Left ventricle myocardium inferior (tissue), 1 donor: ENCODE measurements at regions not wholly inside any gene's neighbourhood (a gene's known extent, or its start where the extent isn't known, plus 50 kb on each side); places are given as distances from the start of the nearest gene placed in this dataset.
A peak's percentile ranks its signal among the peaks of the same experiment; 100 is the strongest.
"Not testable (repeated sequence)": the region's sequence is repeated elsewhere in the genome, so short reads cannot be mapped to it uniquely, and the experiment has no call there.

Experiments used
- DNase-seq: peaks from one replicate; pipeline ENCODE4 v3.0.0-alpha.2; 2020
- H3K27ac ChIP-seq: fragments of 200-600 bp; replicated peaks from 2 replicates; pipeline ENCODE4 v1.8.0; 2021
- H3K27me3 ChIP-seq: fragments of 200-600 bp; 2 replicates; pipeline ENCODE4 v1.8.0; 2021; ENCODE audit warnings: low read depth
- H3K36me3 ChIP-seq: fragments of 200-600 bp; 2 replicates; pipeline ENCODE4 v1.8.0; 2021
- H3K4me1 ChIP-seq: fragments of 200-600 bp; 2 replicates; pipeline ENCODE4 v1.8.0; 2021
- H3K4me3 ChIP-seq: fragments of 200-600 bp; 2 replicates; pipeline ENCODE4 v1.8.0; 2021; ENCODE audit warnings: mild to moderate bottlenecking, moderate library complexity
- H3K9me3 ChIP-seq: fragments of 200-600 bp; replicated peaks from 2 replicates; pipeline ENCODE4 v1.8.0; 2021
- CTCF ChIP-seq: fragments of 200-600 bp; IDR thresholded peaks from 2 replicates; pipeline ENCODE4 v1.8.0; 2021; ENCODE audit warnings: antibody characterized with exemption, mild to moderate bottlenecking, borderline replicate concordance
- intact Hi-C: fragments of 100-400 bp; cut with micrococcal nuclease; formaldehyde crosslinking; loops from one replicate; pipeline ENCODE4 v1.11.0; 2022
- donor health status: DM: no; HTN: yes; CAD: no; lungs with severe emphysema.

- no peak for TF ChIP-seq CTCF
Observed at GRCh38 chr3:194262176-194262924, 88.8 kb downstream of the CPN2 start.

GRCh38 chr3:194262925-194263305, 88.2 kb downstream of the CPN2 start:
- Histone ChIP-seq H3K4me3 (no peak overlapping the region), H3K27me3 (no peaks in the 10 kb centered on the region), H3K4me1 (peaks cover 40% of the 10 kb centered on the region), H3K36me3 (no peaks in the 10 kb centered on the region), H3K9me3 (peaks cover 8% of the 10 kb centered on the region), H3K27ac (no peak overlapping the region)
- no peak for TF ChIP-seq CTCF
- no peak for DNase-seq
- intact Hi-C loops = no loop called here

More at GRCh38 chr3:194262176-194262924, 88.8 kb downstream of the CPN2 start:
- intact Hi-C loops = no loop called here
- no peak for DNase-seq
- Histone ChIP-seq H3K4me3 (no peak overlapping the region), H3K36me3 (no peaks in the 10 kb centered on the region), H3K4me1 (peaks cover 34% of the 10 kb centered on the region), H3K27me3 (no peaks in the 10 kb centered on the region), H3K27ac (no peak overlapping the region), H3K9me3 (peaks cover 10% of the 10 kb centered on the region)

GRCh38 chr3:194264631-194265504, 86.3 kb downstream of the CPN2 start:
- intact Hi-C loops = loop anchor here (5.0 kb wide), 1 partner anchor 123 kb away; no protein-coding TSS in a partner anchor
- not testable (repeated sequence) for H3K36me3 ChIP-seq, DNase-seq, H3K9me3 ChIP-seq, H3K27me3 ChIP-seq
- Histone ChIP-seq H3K4me3 (peak overlapping the region; percentile 36), H3K27ac (peak overlapping the region; percentile 96), H3K4me1 (peaks cover 59% of the 10 kb centered on the region)

GRCh38 chr3:194265505-194265892, 85.6 kb downstream of the CPN2 start:
- Histone ChIP-seq H3K27me3 (no peaks in the 10 kb centered on the region), H3K4me1 (peaks cover 65% of the 10 kb centered on the region), H3K27ac (peak overlapping the region; percentile 96), H3K4me3 (peak overlapping the region; percentile 36), H3K36me3 (no peaks in the 10 kb centered on the region), H3K9me3 (no peaks in the 10 kb centered on the region)
- peak; percentile 93 for DNase-seq
- intact Hi-C loops = loop anchor here (5.0 kb wide), 1 partner anchor 123 kb away; no protein-coding TSS in a partner anchor
- no peak for TF ChIP-seq CTCF

- intact Hi-C loops = loop anchor here (5.0 kb wide), 1 partner anchor 124 kb away; no protein-coding TSS in a partner anchor
- Histone ChIP-seq H3K4me1 (peaks cover 73% of the 10 kb centered on the region), H3K4me3 (peak overlapping the region; percentile 36), H3K36me3 (no peaks in the 10 kb centered on the region), H3K9me3 (no peaks in the 10 kb centered on the region), H3K27me3 (no peaks in the 10 kb centered on the region), H3K27ac (peak overlapping the region; percentile 96)
- DNase-seq = no peak
- no peak for TF ChIP-seq CTCF
Observed at GRCh38 chr3:194265996-194266964, 84.8 kb downstream of the CPN2 start.
